Peyer's patch (tissue), 4 donors: ENCODE measurements at regions not wholly inside any gene's neighbourhood (a gene's known extent, or its start where the extent isn't known, plus 50 kb on each side); places are given as distances from the start of the nearest gene placed in this dataset.

Experiments used
- DNase-seq, 3 donors: peaks; one replicate each; pipeline ENCODE4 v3.0.0-alpha.2; 2017 to 2019
- H3K27ac ChIP-seq, 4 donors: fragments of 200-600 bp; sonication (generic); one replicate each; pipeline ENCODE4 v1.5.1; 2016 to 2019
- H3K27me3 ChIP-seq, 2 donors: fragments of 200-600 bp; sonication (generic); one replicate each; pipeline ENCODE4 v1.5.1; 2019
- H3K36me3 ChIP-seq, 3 donors: fragments of 200-600 bp; sonication (generic); one replicate each; pipeline ENCODE4 v1.5.1; 2016 to 2019
- H3K4me1 ChIP-seq, 4 donors: fragments of 200-600 bp; sonication (generic); one replicate each; pipeline ENCODE4 v1.5.1; 2016 to 2019
- H3K4me3 ChIP-seq, 4 donors: fragments of 200-600 bp; sonication (generic); 1 replicate in 3 of 4; 2 replicates in 1 of 4; pipeline ENCODE4 v1.5.1; 2016 to 2019; ENCODE audit warnings: mild to moderate bottlenecking in 1 of 4
- H3K9me3 ChIP-seq, 4 donors: fragments of 200-600 bp; sonication (generic); one replicate each; pipeline ENCODE4 v1.5.1; 2016 to 2019; ENCODE audit warnings: mild to moderate bottlenecking in 1 of 4
- CTCF ChIP-seq, 6 experiments: fragments of 450-650 bp in 4 of 6; fragments of 200-600 bp in 2 of 6; sonication (generic) in 1 of 6; IDR thresholded peaks; one replicate each; pipeline ENCODE4 v1.5.1; 2017 to 2019; ENCODE audit warnings: antibody characterized with exemption in 6 of 6, mild to moderate bottlenecking in 3 of 6, moderate library complexity in 1 of 6
- POLR2A ChIP-seq, 2 donors: fragments of 450-650 bp; IDR thresholded peaks; one replicate each; pipeline ENCODE4 v1.5.1; 2017; ENCODE audit warnings: antibody characterized with exemption in 2 of 2, mild to moderate bottlenecking in 2 of 2, moderate library complexity in 2 of 2

GRCh38 chr1:88286716-88287115, 397.4 kb upstream of the PKN2 start:
- Histone ChIP-seq H3K27ac (no peak overlapping the region), H3K27me3 (no peaks in the 10 kb centered on the region), H3K9me3 (no peaks in the 10 kb centered on the region), H3K4me1 (no peaks in the 10 kb centered on the region), H3K4me3 (no peak overlapping the region), H3K36me3 (no peaks in the 10 kb centered on the region)
- DNase-seq, result no peak
- TF ChIP-seq CTCF (IDR thresholded peaks at IDR 0.05) (no peak), POLR2A (IDR thresholded peaks at IDR 0.05) (no peak)

GRCh38 chr1:88288571-88288970, 395.5 kb upstream of the PKN2 start:
- Histone ChIP-seq H3K27me3 (no peaks in the 10 kb centered on the region), H3K4me1 (no peaks in the 10 kb centered on the region), H3K4me3 (no peak overlapping the region), H3K9me3 (no peaks in the 10 kb centered on the region), H3K27ac (no peak overlapping the region), H3K36me3 (no peaks in the 10 kb centered on the region)
- TF ChIP-seq CTCF (IDR thresholded peaks at IDR 0.05) (no peak), POLR2A (IDR thresholded peaks at IDR 0.05) (no peak)
- no peak for DNase-seq

GRCh38 chr1:88289401-88290102, 394.5 kb upstream of the PKN2 start:
- Histone ChIP-seq H3K4me1 (no peaks in the 10 kb centered on the region), H3K4me3 (no peak overlapping the region), H3K9me3 (no peaks in the 10 kb centered on the region), H3K27me3 (no peaks in the 10 kb centered on the region), H3K27ac (no peak overlapping the region), H3K36me3 (no peaks in the 10 kb centered on the region)
- DNase-seq, result no peak
- TF ChIP-seq POLR2A (IDR thresholded peaks at IDR 0.05) (no peak), CTCF (IDR thresholded peaks at IDR 0.05) (no peak)

- TF ChIP-seq POLR2A (IDR thresholded peaks at IDR 0.05) (no peak), CTCF (IDR thresholded peaks at IDR 0.05) (no peak)
- H3K9me3 ChIP-seq, result no peaks in the 10 kb centered on the region
- no peaks in the 10 kb centered on the region for H3K4me1 ChIP-seq
- H3K4me3 ChIP-seq, result no peak overlapping the region
- no peak overlapping the region for H3K27ac ChIP-seq
- no peak for DNase-seq
- H3K36me3 ChIP-seq, result no peaks in the 10 kb centered on the region
- H3K27me3 ChIP-seq, result no peaks in the 10 kb centered on the region
These were observed 392.3 kb upstream of the PKN2 start for GRCh38 chr1:88291611-88292354.

- H3K4me3 ChIP-seq, result no peak overlapping the region
- H3K27ac ChIP-seq, result no peak overlapping the region
- no peaks in the 10 kb centered on the region for H3K9me3 ChIP-seq
- no peaks in the 10 kb centered on the region for H3K27me3 ChIP-seq
- TF ChIP-seq POLR2A (IDR thresholded peaks at IDR 0.05) (no peak), CTCF (IDR thresholded peaks at IDR 0.05) (no peak)
- H3K4me1 ChIP-seq, result no peaks in the 10 kb centered on the region
- H3K36me3 ChIP-seq, result no peaks in the 10 kb centered on the region
- no peak for DNase-seq
These were observed 390.3 kb upstream of the PKN2 start for GRCh38 chr1:88293691-88294190.
